ENCODE measurements at regions not wholly inside any gene's neighbourhood (a gene's known extent, or its start where the extent isn't known, plus 50 kb on each side); places are given as distances from the start of the nearest gene placed in this dataset.
"Not testable (repeated sequence)": the region's sequence is repeated elsewhere in the genome, so short reads cannot be mapped to it uniquely, and the experiment has no call there.

DNA sequence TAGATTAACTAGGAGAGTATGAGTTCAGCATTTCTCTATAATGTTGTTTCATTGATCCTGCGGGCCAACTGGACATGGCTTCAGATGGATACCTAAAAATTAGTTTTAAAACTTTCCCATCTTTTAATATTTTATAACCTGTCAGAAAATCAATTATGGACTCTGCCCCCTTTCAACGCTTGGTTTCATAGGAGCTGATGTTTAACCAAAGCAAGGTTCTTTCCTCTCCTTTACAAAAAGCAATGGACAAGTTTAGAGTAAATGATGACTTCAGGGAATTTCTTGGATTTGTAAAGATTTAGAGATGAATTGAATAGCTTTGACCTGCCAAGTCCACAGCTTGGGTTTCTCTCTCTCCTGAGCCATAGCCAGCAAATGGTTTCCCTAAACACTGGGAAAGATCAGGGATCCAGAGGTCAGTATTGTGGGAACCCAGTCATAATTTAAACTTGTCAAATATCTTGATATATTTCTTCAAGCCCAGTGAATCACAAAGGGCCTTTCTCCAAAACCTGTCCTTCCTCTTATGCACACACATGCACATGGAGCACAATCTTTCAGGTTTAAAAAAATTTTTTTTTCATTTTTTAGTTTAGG lies 177.1 kb downstream of the EVX1 start:
- DNase-seq: no peak

DNA sequence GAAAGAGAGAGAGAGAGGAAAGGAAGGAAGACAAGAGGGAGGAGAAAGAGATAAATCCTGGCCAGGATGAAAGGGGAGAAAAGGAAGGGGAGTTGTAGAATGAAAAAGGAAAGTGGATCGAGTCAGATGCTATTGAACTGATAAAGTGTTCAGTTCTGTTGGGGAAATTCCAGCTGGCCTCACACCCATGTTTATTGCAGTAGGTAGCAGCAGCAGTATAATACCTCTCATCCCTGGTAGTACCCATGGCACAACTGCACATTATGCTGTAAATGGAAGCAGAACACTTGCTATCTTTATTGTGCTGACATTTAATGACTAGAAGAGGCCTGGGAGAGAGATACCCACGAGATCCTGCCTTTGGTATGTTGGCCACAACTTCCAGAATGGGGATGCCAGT lies 178.1 kb downstream of the EVX1 start:
- DNase-seq: no peak

DNA sequence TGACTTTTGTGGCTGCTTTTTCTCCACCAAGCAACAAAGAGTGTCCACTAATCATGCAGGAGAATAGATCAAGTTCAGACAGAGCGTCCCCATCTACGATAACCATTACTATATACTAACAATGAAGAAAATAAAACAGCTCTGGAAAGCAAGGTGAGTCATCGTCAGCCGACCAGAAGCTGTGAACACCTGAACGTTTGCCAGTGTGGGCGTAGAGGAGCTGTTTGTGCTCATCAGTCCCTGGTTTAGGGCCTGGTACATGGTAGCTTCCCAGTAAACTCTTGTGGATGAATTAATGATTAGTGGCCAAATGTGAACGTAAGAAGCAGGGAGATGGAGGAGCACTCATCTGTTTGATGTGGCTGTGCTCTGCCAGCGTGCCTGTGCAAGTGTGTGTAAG lies 180.7 kb downstream of the EVX1 start:
- no peak for DNase-seq

DNA sequence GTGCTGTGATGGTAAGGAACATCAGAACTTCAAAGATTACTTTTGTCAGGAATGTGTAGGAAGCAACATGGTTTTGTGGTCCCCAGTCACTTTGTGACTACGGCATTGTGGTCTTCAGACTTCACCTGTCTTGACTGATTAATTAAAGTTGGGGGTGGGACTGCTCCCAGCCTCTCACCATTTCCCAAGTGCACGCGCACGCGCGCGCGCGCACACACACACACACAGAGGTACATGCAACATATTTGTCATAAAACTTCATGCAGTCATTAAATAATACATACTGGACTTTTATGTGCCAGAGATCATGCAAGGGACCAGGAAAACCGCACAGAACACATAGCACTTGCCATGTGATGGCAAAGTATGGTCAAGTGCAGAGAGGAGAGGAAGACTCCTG lies 181.2 kb downstream of the EVX1 start:
- DNase-seq: no peak

DNA sequence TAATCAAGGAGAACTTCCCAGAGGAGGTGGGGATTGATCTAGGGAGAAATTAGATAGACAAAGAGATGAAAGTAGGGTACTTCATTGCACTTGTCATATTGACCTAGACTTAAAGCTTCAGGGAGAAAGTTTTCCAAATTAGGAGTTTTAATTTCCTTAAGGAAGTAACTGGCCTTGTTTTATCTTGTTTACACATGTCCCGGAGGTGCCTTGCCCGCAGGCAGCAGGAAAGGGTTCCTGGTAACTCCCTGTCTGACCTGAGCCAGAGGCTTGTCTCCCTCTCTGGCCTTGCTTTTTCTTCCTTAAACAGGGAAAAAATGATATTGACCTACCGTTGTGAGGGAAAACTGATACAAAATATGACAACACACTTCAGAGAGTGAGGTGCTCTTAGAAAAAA lies 181.6 kb downstream of the EVX1 start:
- DNase-seq: no peak

DNA sequence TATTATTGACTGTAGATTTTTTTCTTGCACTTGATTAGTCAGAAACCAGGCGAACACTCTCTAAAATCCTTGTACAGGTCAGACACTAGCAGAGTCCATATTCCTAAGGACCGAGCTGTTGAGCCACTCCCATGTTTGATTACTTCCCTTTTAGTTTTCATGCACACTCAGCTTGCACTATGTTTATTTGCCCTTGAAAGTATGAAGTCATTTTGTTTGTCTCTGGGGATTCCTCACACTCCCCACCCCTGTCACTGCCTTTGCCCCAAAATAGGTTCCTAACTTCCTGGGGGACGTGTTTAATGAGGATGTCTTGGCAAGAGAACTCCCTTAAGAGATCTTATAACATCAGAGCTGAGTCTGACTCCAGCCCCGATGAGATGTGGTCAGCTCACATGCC lies 182.1 kb downstream of the EVX1 start:
- no peak for DNase-seq

DNA sequence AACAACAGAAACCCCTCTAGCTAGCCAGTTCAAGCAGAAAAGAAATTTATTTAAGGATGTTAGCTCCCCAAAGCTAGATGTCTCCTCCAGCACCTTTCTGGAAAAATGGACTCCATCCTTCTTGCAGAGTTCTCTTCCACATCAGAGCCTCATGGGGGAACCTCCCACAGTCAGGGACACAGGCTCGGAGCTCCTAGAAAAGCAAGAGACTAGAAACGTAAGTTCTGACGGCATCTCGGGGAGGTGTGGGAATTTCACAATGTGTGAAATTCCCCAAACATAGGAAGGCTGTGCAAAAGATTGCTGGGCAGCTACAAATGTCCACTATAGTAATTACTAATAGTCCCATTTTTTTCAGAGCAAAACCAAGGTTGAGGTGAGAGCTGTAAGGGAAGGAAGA lies 184.8 kb downstream of the EVX1 start:
- no peak for DNase-seq

DNA sequence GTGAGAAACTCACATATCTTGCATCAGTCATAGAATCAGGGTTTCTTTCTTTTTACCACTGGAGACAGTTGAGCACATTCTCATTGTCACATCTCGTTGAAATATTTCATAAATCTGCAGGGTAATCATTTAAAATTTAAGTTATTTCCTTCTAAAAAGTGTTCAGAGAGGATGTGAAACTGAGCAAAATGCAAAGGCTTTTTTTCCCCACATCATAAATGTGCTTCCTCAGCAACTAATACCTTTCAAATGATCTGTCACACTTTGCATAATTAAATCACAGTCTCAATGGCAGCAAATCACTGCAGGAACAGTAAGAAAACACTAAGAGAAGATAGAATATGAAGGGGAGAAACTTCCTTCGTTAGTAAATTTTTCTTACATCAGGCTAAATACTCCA lies 187.5 kb downstream of the EVX1 start:
- DNase-seq: no peak

DNA sequence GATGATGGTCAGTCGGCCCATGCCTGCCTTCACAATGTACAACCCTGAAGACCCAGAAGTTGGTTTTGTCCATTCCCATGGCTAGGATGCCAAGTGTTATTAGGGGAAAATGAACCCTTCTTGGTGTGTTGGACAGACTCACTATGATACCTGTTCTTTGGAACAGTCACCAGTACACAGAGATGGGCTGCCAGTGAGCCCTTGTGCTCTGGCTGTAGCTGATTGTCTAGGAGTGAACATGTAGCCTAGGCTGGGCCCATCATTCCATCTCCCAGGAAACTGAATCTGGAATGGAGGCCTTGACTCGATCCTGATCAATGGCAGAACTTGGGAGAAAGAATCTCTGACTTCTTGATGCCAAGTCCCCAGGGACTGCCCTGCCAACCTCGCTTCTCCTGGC lies 188.9 kb downstream of the EVX1 start:
- no peak for DNase-seq

DNA sequence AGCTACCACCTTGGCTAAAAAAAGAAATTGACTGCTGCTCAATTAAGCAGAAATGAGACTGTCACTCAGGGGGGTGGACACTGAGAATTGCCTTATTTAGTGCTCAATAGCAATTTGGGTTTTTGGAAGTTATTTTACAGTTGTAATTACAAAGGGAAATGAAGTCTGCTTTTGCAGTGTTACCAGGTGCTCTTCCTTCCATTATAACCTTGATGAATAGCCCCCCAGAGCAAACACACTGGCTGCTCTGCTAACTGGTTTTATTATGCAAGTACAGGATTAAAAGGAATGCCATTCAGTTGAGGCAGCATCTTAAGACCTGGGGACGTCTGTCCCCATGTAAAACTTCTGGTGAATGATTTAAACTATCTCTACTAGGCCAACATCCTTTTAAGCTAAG lies 191.0 kb downstream of the EVX1 start:
- DNase-seq: no peak

DNA sequence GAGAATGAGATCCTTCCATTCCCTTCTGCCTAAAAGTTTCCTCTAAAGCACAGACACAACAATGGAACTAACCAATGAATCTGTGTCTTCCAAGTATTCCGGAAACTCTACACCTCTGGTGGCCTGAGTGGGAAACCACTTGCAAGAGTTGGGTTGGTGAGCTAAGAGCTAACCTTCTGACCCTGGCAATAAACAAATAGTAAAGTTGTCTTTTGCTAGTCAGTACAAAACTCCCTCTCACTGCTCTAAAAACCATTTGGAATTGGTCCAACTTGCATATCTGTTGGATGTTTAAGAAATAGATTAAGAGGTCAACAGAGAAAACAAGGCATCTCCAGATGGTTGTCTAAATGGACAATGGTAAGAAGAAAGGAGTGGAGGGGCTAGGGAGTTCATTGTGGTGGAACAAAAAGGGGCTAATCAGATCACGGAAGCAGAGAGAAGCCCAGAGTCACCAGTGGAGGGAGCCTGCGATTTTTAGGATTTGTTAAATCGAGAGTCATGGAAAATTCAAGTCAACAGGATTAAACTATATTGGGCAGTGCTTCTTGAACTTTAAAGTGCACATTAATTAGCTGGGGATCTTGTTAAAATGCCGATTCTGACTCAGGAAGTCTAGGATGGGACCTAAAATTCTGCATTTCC lies 192.3 kb downstream of the EVX1 start:
- no peak for DNase-seq

DNA sequence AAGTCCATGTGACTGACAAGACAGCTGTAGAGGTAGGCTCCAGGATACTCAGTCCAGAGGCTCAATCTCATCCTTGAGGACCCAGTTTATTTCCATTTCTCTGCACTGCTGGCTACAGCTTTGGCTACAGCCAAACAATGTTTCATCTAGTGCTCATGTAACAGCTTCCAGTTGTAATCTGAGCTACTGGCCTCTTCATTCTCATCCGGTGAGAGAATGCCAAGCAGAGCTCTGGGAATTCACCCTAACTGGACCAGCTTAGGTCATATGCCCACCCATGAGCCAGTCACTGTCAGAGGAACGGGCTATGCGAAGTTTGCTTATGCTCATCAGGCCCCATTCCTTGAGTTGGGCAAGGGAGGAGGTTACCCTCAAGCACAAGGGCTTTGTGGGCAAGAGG lies 192.9 kb downstream of the EVX1 start:
- DNase-seq: no peak

DNA sequence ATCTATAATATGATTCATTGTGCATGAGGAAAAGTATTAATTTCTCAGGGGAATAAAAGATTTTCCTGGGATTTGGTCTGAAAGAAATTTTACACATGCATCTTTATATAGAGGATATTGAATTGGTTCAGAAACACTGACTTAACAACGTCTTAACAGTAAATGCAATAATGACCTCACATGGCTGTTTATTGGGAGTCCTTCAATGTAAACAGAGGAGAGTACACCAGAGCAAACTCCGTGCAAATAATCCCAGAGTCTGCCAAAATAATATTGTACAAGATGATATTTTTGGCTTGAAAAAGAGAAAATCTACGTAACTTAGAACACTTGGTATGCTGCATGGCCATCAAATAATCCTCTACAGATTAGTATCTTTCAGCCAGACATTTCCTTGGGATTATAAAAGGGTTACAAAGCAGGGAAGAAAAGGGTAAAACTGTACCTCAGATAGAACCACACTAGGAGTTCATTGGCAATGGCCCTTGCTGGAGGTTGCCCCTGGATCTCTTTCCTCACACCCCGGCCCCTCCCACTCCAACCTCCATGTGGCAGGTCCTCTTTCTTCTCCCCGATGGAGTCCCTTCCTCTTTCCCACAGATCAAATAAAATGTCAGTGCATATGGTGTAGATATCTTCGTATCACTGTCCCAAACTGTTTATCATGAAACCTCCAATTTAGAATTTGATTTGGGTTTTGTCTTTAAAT lies 196.4 kb downstream of the EVX1 start:
- no peak for DNase-seq

DNA sequence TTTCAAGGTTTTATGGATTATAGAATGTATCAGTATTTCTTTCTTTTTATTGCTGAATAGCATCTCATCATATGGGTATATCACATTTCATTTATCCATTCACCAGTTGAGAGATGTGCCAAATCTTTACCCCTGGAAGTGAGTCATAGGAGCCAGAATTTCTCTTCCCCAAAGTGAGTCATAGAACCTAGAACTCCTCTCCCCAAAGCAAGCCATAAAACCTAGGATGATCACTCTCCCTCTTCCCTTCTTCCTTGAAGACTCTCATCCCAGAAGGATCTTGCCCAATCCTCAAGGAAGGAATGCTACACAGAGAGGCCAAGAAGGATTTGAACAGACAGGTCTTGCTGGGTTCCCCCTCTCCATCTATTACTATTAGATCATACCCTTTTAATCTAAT lies 199.9 kb downstream of the EVX1 start:
- no peak for DNase-seq

DNA sequence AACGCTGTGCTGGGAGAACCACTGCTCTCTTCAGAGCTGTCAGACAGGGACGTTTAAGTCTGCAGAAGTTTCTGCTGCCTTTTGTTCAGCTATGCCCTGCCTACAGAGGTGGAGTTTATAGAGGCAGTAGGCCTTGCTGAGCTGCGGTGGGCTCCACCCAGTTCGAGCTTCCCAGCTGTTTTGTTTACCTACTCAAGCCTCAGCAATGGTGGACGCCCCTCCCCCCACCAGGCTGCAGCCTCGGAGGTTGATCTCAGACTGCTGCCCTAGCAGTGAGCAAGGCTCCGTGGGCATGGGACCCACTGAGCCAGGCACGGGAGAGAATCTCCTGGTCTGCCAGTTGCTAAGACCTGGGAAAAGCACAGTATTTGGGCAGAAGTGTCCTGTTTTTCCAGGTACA lies 206.4 kb downstream of the EVX1 start:
- not testable (repeated sequence) for DNase-seq

DNA sequence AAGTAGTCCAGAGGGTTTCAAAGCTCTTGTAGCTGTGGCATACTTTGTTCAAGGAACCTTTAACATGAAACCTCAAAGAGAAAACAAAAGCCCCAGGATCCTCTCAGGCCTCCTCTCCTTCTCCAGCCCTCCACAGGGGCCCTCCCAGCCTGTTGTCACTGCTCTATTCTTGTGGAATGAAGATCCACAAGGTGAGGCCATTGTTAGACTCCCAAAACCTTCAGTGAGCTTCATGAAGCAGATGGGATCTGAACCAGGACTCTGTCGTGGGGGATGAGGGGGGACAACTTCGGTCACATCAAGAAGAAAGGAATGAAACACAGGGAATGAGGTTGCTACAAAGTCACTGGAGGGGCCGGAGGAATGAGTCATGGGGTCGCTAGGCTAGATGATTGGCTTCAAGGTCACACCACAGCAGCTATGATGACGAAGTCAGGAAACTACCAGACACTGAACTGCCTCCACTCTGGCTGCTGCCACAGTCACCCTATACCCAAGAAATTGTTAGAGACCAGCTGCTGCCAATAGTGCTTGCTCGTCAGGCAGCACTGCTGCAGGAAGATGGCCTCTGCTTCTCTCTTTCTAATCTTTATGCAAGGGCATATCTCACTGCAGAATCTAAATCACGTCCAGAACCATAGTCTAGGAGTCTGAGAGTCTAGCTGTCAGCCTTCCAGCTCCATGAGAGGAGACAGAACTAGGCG lies 208.8 kb downstream of the HIBADH start:
- DNase-seq: no peak

DNA sequence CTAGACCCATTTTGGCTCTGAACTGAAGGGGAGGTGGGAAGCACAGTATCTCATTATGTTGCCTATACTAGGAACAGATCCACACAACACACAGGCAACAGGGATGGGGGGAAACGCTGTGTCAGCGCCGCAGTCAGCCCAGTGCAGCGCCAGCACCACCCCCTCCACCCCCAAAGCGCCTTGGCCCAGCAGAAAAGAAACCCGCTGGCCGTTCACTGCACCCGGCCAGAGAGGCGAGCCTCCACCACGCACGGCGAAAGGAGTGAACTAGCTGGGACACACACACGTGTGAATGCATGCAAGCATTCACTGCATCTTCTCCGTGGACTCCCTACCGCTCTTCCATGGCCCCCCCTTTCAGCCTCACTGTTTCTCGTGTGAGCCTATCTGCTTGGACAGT lies 205.6 kb downstream of the HIBADH start:
- not testable (repeated sequence) for DNase-seq

DNA sequence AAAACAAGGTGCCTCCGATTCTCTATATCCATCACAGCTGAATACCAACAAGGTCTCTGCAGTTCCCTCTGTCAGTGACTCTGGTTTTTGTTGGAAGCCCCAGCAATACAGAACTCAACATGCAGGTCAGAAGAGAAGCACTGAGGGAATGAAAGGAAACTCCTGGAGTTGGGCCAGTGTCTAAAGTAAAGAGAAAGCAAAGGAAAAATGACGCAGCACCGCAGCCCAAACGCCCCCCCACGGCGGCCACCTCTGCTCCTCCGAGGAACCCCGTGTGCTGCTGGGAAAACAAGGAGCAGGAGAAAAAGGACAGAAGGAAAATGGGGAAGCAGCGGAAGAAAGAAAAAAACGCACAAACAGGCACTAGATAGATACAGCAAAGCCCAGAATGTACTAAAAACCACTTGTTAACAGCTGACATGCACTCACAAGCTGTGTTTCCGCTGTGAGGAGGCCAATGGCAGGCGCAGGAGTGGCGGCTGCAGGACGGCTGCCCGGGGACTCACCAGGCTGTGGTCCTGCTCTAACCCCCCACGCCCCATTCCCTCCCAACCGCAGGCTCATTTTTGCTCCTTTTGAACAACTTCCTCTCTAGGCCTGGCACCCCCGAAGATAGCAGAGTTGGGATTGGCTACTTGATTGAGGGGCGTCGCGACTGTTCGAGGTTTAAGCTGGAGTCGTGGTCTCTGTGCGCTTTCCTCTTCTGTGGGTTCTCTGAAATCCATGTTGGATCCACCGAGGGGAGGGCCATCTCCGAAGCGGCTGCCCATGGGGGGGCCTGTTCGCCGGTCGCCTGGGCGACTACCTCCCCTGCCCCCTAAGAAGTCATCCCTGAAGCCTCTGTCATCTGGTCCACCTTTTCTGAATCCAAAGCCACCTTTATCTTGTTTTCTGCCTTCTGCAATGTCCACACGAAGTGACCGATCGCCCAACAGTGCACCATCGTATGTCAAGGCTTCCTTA lies 204.8 kb downstream of the HIBADH start:
- not testable (repeated sequence) for DNase-seq

DNA sequence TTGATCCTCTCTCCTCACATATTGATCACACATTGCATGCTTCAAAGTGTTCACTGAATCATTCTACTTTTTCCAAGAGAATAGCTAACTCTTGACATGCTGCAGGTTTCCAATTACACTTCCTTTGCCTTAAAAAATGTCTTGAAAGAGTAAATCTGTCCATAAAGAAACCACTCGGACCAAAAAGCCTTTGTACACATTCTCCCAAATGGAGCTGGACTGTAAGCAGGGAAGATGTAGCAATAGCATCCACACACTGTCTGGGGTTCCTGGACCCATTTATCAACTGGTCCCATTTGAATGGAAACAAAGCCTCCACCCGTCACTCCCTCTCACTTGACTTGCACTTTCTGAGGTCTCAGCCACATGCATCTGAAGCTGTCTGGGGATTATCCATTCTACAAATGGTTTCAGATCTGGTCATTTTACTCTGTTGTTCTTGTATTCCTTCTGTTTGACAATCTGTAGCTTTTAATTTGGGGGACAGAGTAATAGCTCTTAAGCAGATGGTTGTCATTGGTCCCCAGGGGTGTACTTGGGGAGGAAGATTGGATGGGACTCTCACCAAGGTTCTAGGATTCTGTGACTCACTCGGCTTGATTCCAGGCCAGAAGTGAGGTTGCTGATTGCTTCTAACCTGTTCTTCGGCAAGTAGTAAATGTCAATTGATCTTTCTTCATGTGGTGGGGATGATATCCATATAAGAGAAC lies 203.5 kb downstream of the HIBADH start:
- no peak for DNase-seq

DNA sequence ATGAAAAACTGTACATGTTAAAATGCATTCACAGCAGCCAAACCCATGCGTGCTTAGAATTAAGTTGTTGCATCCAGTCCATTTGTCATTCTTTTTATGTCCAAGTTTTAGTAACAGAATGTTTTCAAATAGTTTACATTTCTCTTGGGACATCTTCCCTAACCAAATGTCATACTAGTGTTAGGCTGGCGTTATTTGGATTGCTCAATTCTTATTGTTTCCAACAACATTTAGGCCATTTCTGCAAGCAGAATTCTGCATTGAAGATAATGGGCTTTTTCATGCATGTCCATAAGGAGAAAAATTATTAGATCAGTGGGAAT lies 203.0 kb downstream of the HIBADH start:
- no peak for DNase-seq

DNA sequence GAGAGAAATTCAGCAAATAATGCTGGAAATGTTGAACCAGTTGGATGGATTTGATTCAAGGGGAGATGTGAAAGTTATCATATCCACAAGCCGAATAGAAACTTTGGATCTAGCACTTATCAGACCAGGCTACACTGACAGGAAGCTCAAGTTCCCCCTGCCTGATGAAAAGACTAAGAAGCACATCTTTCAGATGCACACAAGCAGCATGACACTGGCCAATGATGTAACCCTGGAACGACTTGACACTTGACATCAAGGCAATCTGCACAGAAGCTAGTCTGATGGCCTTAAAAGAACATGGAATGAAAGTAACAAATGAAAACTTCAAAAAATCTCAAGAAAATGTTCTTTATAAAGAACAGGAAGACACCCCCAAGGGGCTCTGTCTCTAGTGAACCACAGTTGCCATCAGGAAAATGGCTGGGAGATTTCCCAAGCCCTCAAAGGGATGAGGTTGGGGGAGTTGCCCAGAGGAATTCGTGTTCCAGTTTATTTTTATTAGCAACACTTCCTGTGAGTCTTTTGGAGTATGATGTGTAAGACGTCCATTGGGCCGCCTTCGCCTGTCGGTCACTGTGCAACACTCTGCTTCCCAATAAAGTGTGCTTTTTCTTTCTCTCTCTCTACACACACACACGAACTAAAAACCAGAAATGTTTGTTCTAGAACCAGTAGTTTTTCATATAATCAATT lies 200.0 kb downstream of the HIBADH start:
- DNase-seq: no peak

DNA sequence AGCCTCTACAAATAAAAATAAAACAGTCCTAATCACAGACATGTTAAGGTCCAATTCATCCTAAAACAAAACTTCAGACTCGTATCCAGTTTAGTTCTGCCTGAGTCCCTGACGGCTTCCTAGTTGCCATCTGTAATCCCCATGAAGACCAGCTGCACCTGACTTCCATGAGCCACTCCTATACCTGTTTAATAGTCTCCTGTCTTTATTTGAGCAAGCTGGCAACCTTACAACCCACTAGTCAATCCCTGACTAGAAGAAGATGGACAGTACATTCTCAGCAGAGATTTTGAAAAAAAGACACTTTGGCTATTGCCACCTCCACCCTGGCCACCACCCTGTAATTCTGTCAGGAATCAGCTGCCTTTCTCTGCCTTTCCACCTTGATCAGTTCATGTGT lies 197.7 kb downstream of the HIBADH start:
- no peak for DNase-seq

All from CD4-positive, alpha-beta T cell treated with Interleukin-4 for 4 hours (primary cell).